NCI-H446 (cell line): ENCODE measurements at regions not wholly inside any gene's neighbourhood (a gene's known extent, or its start where the extent isn't known, plus 50 kb on each side); places are given as distances from the start of the nearest gene placed in this dataset.
A peak's percentile ranks its signal among the peaks of the same experiment; 100 is the strongest.

Experiments
- DNase-seq, 2 experiments: peaks; one replicate each; lab custom pipeline; 2025; lab: John Stamatoyannopoulos, UW

DNA sequence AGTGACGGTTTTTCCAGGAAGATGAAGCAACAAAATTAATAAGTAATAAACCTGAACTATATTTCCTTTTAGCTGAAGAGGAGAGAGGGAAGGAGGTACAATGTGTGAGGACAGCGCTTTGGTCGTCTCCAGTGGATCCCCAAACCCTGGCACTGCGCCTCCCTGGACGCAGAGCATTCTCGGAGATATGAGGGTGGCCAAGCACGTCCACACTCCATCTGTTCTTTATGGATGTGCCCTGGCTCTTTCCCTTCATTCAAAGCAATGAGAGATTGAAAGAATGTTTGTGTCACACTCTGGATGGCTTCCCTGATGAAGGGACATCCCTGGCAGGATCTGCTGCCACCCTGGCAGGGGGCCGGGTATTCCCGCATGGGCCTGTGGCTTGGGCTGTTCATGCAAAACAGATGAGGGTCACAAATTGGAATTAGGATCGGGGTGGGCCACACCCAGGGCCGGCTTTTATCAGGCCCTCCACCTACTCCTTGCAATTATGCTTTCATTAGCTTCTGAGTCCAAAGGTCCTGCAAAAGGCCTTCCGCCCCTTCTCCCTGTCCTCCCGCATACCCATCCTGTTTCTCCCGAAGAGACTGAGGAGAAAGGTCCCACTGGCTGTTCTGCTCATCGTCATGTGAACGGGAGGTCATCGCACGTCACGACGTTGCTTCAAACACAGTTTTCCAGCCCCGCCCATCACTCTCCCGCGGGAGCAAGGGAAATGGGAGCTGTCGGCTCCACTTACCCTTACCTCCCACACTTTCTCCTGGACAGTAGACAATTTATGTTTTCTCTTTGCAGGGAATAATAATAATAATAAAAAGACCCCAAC is 286.1 kb upstream of the IRX4 start:
- no peak for DNase-seq

DNA sequence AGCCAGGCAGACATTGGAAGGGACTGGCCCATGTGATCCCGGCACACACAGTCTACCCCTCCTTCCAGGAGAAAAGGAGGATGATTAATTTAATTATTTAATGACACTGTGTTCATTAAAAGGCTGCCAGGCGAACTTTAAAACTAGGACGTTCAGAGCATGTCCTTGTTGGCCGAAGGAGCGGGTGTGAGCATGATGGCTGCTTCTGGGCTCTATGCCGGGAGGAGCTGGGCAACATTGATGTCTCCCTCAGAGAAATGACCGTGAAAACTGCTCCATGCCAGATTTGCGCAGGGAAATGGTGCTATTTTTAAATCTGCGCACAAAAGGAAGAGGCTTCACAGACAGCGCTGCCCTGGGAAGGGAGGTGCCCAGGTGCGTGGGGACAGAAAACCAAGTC is 284.9 kb upstream of the IRX4 start:
- no peak for DNase-seq

DNA sequence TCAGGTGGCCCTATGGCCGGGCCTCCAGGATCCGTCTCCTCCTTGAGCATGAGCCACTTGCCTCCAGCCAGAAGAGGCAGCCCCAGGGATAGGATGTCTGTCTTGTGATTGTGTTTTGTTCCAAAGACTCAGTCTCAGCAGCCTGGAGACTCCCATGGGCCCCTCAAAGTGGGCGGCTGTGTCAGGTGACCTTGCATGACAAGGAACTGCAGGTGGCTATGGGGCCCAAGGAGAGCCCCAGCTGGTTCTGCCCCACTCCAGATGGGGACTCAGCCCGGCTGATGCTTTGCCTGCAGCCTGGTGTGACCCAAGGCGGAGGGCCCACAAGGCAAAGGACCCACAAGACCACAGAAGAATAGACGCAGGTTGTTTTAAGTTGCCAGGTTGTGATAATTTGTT is 284.3 kb upstream of the IRX4 start:
- no peak for DNase-seq

DNA sequence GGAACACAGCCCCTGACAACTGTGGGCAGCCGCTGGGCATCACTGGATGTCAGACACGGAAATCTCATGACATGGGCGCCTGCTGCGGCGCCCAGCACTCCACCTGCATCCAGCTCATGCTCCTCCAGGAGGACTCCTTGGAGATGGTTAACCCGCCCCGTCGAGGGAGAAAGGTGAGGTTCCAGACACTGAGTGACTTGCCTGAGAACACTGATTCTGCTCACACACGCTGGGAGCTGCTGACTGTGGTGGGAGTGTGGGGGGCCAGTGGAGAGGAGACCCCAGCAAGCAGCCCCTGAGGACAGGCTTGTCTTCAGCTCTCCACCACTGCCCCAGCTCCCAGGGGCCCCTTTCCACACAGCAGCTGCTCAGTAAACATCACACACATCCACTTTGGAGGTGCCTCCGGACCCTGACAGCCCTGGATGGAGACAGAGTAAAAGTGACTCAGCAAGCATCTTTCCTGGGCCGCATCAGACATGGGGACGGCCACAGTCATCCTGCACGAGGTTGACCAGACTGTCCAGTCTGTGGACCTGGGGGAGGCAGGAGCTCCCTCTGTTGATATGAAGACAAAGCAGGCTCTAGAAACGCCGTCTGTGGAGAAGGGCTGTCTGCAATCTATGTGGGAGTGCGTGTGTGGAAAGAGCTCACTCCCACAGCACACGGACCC is 283.7 kb upstream of the IRX4 start:
- DNase-seq: no peak

DNA sequence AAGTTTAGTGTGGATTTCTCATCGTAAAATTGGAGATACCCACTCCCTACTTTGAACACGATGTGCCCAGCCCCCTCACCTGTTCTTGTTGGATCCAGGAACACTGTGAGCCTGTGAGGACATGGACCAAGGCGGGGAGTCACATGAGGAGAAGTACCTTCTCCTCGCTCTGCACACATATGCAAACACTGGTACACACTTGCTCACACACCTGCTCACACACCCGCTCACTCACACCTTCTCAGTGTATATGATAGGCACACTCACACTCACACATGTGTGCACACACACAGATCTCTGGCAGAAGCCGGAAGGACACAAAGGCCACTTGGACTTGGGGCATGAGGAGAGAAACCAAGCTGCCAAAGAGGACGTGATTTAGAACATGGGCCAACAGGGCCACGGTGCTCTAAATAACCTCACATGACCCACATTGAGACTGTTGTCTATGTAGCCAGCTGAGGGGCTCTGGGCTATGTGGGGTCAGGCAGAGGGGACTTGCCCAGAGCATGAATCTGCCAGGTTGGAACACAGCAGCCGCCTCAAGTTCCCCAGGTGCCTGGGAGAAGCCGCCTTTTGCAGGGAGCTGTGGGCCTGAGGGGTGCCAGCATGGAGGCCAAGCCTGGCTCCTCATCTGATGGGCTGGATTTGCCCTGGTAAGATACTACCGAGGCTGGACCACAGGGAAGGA is 283.0 kb upstream of the IRX4 start:
- no peak for DNase-seq

DNA sequence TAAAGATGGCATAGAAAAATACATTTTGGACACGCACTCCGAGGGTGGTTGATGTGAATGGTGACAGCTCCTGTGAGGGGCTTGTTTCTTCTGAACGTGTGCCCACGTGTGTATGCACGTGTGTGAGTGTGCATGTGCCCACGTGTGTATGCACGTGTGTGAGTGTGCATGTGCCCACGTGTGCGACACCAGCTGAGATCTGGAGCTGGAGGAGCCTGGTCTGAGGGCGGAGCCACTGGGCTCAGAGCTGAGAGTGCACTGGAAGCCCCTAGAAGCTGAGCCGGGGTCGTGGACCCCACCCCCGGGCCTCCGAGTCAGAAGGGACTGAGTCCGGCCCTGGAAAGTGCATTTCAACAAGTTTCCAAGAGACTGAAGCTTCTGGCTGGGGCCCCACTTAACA is 282.5 kb upstream of the IRX4 start:
- no peak for DNase-seq

DNA sequence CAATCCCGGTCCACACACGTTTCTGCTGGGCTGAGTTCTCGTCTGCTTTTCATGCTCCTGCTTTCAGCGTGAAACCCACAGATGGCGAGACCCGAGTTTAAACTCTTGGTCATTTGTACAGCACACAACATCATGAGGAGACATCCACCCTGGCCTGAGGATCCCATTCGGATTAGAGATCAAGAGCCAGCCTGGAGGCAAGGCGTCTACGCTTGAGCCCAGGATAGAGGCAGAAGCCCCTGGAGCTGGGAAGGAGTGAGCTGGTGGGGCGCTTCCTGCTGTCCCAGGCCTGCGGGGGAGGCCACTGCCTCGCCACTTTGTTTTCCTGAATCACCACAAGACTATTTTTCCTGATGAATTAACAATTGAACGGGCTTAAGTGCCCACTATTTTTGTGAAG is 281.9 kb upstream of the IRX4 start:
- no peak for DNase-seq

DNA sequence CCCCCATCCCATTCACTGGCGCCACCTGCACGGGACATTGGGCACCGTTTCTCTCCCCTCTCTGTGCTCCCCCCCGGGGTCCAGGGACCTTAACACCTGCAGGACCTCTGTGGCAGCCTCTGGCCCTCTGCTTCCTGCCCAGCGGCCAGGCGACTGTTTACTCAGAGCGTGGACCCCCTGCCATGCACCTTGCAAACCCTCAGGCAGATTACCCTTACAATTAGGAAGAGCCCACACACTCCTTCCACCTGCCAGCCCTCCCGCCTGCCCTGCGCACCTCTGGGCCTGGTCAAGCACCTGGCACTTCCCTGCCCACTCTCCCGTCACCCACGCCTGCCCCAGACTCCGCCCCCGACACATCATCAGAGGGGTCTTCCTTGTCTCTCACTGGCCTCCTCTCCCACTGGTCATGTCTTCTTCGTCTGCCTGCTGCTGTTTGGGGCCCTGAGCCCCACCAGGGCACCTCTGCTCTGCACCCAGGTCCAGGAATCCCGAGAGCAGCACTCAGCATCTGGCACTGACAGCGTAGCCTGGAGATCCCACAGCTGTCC is 281.3 kb upstream of the IRX4 start:
- no peak for DNase-seq

DNA sequence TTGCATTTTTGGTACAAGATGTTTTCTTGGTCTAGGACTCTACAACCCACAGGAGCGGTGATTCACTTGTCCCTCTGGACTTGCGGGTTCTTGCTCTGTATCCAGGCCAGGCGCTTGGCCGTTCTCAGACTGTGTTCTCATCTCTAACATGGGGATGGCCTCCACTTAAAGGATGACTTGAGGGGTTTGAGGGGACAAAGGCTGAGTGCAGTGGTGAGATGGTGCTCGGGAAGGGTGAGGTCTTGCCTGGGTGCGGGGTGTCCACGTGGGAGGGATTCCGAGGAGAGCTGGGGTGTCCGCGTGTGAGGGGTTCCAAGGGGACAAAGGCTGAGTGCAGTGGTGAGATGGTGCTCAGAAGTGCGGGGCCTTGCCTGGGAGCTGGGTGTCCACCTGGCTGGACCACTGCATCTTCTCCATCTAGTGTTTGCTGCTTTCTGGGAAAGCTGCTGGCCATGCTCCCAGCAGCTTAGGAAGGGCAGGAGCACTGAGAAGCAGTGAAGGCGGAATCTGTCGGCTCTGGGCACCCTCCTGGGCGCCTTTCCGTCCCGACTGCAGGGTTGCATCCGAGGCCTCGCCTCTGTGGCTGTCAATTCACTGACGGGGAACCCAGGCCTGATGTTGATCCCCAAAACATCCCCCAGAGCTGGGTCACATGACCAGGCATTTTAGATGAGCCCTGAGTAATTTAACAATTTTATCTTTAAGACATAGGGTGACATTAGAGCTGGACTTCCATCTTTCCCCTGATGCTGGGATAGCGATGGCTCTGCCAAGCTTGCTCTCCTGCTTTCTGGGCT is 280.5 kb upstream of the IRX4 start:
- DNase-seq: no peak

DNA sequence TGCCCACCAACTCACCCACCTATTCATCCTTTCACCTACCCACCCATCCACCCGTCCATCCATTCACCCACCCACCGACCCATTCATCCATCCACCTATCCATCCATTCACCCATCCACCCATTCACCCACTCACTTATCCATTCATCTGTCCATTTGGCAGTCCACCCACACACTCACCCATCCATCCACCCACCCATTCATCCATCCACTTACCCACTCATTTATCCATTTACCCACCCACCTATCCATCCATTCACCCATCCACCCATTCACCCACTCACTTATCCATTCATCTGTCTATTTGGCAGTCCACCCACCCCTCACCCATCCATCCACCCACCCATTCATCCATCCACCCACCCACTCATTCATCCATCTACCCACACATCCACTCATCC is 278.1 kb upstream of the IRX4 start:
- DNase-seq: no peak

DNA sequence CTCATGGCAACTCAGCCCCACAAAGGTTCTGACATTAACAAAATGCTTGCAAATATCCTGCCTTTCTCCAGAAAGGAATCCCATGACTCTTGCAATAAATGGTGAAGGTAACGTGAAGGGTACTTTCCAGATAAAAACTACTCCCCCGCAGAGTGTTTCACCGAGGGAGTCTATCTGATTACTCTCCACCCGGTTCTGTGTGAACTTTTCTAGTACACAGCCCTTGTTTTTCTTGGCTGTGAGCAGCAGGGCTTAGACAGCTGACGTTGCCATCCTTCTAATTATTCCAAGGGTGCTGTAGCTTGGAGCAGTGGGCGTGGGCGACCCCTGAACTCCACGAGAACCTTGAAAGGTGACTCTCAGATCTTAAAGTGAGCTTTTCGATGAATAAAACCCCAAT is 276.0 kb upstream of the IRX4 start:
- DNase-seq: no peak

DNA sequence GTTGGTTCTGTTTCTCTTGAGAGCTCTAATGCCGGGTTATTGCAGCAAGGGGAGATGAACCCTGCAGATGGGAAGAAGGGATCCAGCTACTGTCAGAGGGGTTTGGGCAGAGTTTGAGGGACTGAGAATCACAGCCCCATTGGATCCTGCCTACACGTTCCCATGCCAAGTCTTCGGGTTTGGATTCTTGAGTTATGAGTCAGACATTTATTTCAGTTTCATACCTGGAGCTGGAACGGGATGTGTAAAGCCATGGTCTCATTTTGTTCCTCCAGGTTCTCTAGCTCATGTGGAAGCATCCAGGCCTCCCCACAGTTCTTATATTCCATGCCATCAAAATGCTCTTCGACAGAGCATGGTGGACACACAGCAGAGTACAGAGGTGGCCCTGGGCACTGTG is 275.4 kb upstream of the IRX4 start:
- no peak for DNase-seq

DNA sequence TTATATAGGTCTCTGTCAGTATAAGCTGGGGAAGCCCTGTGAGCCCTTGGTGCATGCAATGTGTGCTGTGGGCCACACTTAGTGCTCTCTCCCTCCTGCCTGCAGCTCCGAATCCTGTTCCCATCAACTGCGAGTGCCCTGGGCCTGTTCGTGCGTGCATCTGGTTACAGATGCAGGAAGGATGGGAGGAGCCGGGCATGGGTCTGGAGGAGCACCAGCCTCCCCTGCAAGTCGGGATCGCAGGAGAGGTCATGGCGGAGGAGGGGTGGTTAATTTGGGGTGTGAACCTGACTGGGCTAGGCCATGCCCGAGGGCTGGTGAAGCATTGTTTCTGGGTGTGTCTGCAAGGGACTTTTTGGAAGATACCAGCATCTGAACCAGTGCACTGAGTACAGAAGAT is 274.6 kb upstream of the IRX4 start:
- DNase-seq: no peak

DNA sequence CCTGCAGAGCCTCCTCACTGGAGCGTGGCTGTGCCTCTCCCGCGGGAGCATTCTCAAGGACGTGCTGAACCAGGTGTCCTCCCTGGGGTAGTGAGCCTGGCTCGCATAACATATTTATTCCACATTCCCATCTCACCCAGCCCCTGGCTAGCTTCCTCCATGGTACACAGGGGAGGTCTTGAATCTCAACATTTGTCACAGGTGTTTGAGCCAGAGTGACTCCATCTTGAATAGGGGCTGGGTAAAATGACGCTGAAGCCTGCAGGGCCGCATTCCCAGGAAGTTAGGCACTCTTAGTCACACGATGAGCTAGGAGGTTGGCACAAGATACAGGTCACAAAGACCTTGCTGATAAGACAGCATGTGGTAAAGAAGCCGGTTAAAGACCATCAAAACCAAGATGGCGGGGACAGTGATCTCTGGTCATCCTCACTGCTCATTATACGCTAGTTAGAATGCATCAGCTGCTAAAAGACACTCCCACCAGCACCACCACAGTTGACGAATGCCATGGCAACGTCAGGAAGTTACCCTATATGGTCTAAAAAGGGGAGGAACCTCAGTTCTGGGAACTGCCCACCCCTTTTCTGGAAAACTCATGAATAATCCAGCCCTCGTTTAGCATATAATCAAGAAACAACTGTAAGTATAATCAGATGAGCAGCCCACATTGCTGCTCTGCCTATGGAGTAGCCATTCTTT is 273.8 kb upstream of the IRX4 start:
- no peak for DNase-seq

DNA sequence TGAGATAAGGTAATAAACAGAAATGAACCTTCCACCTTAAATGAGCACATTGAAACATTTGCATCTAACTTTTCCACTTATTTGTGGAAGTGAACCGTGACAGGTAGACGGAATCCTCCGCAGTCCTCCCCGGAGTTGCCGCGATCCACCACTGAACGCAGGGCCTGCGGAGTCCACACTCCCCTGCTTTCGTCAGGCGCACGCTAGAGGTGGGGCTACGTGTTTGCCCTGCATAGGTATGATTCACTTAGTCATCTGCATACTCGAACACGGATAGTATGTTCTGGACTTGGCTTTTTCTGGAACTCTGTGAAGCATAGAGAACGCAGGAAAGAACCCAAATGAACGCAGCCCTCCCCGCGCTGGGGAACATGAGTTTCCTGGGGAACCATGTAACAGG is 272.8 kb upstream of the IRX4 start:
- no peak for DNase-seq

DNA sequence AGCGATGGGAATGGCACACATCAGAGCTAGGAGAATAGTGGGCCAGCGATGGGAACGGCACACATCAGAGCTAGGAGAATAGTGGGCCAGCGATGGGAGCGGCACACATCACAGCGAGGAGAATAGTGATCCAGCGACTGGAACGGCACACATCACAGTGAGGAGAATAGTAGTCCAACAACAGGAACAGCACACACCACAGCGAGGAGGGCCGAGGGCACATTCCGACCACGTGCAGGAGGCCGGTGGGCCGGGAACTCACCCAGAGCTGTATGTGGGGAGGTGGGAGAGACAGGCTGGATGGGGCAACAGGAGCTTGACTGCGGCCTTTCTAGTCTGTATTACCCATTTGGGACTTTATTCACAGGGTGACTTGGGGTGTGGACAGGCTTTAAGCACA is 271.1 kb upstream of the IRX4 start:
- DNase-seq: no peak

DNA sequence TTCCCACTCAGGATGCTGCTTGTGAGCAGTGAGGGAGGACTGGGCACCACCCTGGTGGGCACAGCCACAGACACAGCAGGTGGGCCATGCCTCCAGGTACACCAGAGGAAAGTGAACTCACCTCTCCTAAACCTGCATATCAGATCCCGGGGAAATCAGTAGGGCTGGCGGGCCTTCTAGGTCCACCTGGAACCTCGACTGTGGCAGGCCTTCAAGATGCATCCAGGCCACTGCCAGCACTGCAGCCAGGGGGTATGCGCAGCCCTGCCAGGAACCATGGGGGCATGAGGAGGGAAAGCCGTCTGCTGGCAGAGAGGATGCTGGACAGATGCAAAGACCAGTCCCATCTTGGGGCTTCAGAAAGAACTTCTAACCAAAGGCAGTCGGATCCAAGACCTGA is 270.6 kb upstream of the IRX4 start:
- DNase-seq: no peak

DNA sequence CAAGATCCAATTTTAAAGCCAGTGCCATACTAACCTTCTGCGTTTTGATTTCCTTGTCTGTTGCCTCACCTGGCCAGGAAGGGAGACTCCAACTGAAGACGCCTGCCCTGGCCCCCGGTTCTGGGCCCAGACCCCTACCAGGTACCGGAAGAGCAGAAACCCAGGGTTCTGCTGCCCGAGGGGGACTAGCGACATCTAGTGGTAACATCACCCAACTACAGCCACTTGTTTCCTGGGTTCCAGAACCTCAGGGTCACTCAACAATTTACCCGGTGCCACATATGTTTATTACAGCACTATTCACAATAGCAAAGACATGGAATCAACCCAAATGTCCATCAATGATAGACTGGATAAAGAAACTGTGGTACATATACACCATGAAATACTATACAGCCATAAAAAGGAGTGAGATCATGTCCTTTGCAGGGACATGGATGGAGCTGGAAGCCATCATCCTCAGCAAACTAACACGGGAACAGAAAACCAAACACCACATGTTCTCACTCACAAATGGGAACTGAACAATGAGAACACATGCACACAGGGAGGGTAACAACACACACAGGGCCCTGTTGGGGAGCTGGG is 268.7 kb upstream of the IRX4 start:
- peak in 1 of 2 experiments; percentile 29 for DNase-seq

DNA sequence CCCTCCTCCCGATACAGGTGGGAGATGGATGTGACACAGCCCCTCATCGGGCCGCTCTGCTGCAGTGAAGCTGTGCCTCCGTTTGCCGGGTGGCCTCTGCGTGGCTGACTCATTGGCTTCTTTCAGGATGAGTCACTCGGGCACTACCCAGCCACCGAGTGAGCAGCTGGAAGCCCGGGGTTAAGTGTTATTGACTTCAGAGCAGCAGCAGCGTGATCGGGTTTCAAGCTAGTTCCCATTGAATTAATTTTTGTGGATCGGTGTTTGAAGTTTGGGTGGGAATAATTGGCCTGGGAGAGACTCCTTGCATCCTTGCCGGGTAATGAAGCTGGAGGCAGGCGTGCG is 266.4 kb upstream of the IRX4 start:
- DNase-seq: no peak

DNA sequence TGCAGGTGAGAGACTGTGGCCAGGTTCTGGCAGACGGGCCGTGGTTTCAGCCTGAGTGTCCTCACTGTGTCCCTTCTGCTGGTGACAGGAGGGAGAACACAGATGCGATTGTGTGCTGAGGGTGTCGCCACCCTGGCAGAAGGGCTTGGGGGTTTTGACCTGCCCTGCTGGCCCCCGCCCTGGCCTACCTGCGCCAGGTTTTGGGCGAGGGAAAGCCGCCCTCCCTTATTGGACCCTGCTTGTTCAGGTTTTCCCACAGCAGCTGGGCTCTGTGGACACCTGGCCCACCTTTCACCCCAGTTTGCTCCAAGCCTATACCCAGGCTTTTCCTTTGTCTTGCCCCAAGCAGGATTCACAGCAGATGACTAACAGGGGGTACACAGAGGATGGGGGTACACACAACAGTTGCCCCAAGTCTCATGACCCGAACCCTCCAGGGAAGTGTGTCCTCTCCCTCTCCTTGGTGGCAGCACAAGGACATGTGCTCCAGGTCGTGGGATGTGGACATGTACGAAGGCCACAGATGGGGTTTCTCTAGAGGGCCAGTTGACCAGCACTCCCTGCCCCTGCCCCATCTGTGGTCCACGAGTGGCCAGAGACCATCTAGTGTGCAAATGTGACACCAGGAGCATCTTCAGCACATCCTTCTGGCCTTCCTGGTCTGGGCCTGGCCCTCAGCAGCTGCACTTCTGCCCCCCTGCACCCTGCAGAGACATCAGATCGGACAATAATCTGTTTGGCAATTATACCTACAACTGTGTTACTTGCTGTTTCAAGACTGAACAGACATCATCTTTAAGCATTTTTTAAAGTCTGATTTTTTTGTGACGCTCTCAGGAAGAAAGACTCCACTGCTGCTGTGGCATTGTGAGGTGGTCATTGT is 265.8 kb upstream of the IRX4 start:
- DNase-seq: no peak
